C1 segment of cervical spinal cord (tissue), 14 donors: ENCODE measurements at regions not wholly inside any gene's neighbourhood (a gene's known extent, or its start where the extent isn't known, plus 50 kb on each side); places are given as distances from the start of the nearest gene placed in this dataset.

Source experiments
- DNase-seq, 14 donors: peaks; one replicate each; lab custom pipeline; 2025; lab: John Stamatoyannopoulos, UW

- DNase-seq = peak in 12 of 14 donors; percentile 27 to 93 (median 66)
Observed at GRCh38 chr6:26196846-26197635, 109.8 kb downstream of the HFE start.

- DNase-seq = no peak
Observed at GRCh38 chr6:26197636-26197932, 110.4 kb downstream of the HFE start.

- DNase-seq = peak in 3 of 14 donors; percentile 8 to 43 (median 11)
Observed at GRCh38 chr6:26197933-26198721, 110.9 kb downstream of the HFE start.

DNA sequence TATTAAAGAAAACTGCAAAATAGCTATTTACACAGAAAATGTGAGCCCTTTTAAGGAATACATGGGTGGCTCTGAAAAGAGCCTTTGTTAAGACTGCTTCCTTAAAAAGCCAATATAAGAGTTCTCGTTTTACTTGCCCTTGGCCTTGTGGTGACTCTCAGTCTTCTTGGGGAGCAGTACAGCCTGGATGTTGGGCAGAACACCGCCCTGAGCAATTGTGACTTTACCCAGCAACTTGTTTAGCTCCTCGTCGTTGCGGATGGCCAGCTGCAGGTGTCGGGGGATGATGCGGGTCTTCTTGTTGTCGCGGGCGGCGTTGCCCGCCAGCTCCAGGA, 111.5 kb downstream of the HFE start:
- no peak for DNase-seq

- DNase-seq = peak; percentile 21 to 96 (median 74)
Observed at GRCh38 chr6:26199057-26199772, 112.0 kb downstream of the HFE start.

- peak in 1 of 14 donors; percentile 56 for DNase-seq
Observed at GRCh38 chr6:26199773-26200764, 112.8 kb downstream of the HFE start.

DNA sequence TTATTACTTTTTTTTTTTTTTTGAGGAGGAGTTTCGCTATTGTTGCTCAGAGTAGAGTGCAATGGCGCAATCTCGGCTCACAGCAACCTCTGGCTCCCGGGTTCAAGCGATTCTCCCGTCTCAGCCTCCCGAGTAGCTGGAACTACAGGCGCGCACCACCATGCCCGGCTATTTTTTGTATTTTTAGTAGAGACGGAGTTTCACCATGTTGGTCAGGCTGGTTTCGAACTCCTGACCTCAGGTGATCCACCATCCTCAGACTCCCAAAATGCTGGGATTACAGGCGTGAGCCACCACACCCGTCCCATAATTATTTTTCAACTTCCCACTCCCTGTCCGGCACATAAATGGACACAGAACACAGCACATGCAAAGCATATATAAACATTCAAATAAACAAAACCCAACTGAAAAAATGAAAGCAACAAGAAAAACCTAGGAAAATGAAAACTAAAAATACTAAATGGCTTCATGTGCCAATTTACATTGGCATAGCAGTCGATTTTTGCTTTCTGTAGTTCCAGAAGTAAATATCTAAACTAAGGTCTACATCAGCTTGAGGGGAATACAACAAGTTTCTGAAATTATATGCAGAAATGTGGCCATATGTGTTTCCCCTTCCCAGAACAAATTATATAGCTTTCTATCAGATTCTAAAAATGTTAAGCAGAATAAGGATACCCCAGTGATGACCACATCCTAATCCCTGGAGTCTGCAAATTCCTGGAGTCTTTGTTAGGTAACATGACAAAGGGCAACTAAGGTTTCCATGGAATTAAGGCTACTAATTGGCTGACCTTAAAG, 113.9 kb downstream of the HFE start:
- no peak for DNase-seq

DNA sequence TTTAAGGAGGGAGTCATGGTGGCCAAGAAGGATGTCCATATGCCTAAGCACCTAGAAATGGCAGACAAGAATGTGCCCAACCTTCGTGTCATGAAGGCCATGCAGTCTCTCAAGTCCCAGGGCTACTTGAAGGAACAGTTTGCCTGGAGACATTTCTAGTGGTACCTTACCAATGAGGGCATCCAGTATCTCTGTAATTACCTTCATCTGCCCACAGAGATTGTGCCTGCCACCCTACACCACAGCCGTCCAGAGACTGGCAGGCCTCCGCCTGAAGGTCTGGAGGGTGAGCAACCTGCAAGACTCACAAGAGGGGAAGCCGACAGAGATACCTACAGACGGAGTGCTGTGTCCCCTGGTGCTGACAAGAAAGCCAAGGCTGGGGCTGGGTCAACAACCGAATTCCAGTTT, 115.0 kb downstream of the HFE start:
- no peak for DNase-seq

DNA sequence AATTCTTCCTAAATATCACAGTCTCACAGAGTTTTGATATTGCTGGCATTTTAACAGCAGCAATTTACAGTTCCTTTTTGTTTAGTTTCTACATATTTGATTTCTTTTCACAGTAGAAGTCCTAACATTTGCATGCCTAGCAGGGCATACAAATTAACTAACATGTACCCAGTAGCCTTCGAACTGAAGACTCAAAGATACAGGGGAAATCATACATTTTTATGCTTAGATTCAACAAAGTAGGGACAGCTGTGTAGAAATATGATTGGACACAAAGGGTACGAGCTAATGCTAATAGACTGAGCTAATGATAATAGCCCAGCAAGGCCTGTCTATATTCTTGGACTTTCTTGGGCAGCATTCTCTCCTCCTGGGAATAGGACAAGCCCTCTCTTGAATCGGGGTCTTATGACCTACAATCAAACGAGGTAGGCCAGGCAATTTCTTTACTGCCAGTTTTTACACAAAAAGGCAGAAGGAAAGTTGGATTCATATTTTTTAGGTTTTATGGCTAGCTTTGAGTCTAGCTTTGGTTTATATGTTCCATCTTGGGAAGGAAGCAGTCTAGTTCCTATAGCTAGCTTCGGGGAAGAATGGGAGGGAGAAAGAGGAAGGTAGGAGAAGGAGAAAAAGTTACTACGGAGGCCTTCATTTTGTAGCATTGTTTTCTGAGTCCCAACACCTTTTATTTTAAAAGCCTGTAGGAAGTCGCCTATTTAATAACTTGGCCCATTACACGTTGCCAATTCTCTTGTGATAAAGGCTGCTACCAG, 115.8 kb downstream of the HFE start:
- DNase-seq = no peak

- peak; percentile 71 to 98 (median 94) for DNase-seq
Observed at GRCh38 chr6:26204332-26205160, 117.3 kb downstream of the HFE start.

- peak in 11 of 14 donors; percentile 6 to 83 (median 40) for DNase-seq
Observed at GRCh38 chr6:26205161-26205624, 118.0 kb downstream of the HFE start.

GRCh38 chr6:26205625-26206574, 118.7 kb downstream of the HFE start:
- peak in 5 of 14 donors; percentile 15 to 43 (median 40) for DNase-seq

DNA sequence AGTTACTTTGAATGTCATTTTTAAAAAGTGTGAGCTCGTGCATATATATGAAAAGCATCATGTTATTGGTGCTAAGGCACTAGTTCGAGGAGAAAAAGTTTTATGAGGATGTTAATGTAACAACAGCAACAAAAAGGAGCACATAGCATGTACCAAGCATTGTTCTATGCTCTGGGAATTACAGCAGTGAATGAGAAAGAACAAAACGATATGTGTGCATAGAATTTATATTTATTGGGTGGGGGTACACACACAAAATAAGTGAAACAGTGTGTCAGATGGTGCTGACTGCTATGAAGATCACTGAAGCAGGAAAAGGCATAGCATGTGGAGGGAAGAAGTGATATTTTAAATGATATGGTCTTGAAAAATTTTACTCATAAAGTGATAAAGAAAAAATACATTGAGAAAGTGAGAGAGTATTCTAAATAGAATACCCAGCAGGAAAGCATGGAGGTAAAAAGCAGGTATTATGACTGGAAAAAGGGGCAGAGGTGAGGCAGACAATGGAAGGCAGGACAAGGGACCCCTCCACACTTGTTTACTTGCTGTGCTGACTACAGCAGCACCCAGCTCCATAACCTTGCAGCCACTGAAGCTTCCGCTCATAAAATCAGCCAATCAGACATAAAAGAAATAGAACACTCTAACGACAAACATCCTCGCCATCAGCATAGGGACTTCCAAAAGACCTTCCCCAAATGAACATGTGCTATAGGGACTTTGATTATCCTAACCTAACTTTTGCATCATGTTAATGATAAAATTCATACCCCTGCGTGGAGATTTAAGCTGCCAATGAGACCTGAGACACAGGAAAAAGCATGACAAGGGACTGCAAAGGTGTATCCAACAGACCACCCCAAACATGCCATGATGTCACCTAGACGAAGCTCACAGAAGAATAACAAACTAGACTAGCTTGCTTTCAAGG, 119.9 kb downstream of the HFE start:
- DNase-seq = peak in 1 of 14 donors; percentile 7

DNA sequence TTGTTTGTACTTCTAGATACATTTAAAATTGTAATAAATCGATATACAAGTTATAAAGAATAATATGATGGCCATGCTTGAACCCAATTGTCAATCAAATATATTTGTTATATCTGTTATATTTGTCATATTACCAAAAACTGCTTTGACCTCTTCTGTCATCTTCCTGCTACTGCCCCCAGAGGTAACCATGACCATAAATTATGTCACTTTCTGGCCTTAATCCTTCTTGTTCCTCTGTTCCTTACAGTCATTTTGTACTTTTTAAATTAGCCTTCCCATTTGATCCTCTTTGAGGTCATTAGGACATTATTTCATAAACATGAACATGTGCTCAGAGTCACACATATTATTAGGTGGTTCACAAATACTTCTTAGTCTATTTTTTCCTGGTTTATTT, 124.7 kb downstream of the HFE start:
- DNase-seq = no peak

- no peak for DNase-seq
Observed at GRCh38 chr6:26213334-26214075, 126.3 kb downstream of the HFE start.
